MM.1S (cell line): ENCODE measurements at regions not wholly inside any gene's neighbourhood (a gene's known extent, or its start where the extent isn't known, plus 50 kb on each side); places are given as distances from the start of the nearest gene placed in this dataset.

Experiments
- DNase-seq: peaks from one replicate; pipeline ENCODE4 v3.0.0-alpha.2; 2015
- H2AFZ ChIP-seq: fragments of 300-600 bp; sonication (generic); 2 replicates; pipeline ENCODE4 v1.6.0; 2016; ENCODE audit warnings: antibody characterized with exemption, low read length
- H3F3A ChIP-seq: fragments of 300-600 bp; sonication (generic); 2 replicates; pipeline ENCODE4 v1.6.1; 2016; ENCODE audit warnings: mild to moderate bottlenecking, antibody characterized with exemption, low read length, moderate library complexity, mixed read lengths; ENCODE audit not compliant: insufficient read depth
- H3K27ac ChIP-seq: fragments of 300-600 bp; sonication (generic); 2 replicates; pipeline ENCODE4 v1.5.1; 2016; ENCODE audit warnings: mild to moderate bottlenecking, low read length
- H3K27me3 ChIP-seq: fragments of 300-600 bp; sonication (generic); replicated peaks from 2 replicates; pipeline ENCODE4 v1.6.0; 2016; ENCODE audit warnings: low read length; ENCODE audit not compliant: insufficient read depth
- H3K36me3 ChIP-seq: fragments of 300-600 bp; sonication (generic); replicated peaks from 2 replicates; pipeline ENCODE4 v1.6.1; 2016; ENCODE audit warnings: mild to moderate bottlenecking, low read length, mixed read lengths; ENCODE audit not compliant: insufficient read depth
- H3K4me1 ChIP-seq: fragments of 300-600 bp; sonication (generic); 2 replicates; pipeline ENCODE4 v1.6.1; 2016; ENCODE audit warnings: low read length, mixed read lengths
- H3K4me2 ChIP-seq: fragments of 300-600 bp; sonication (generic); 2 replicates; pipeline ENCODE4 v1.6.0; 2016; ENCODE audit warnings: low read depth, low read length
- H3K4me3 ChIP-seq: fragments of 300-600 bp; sonication (generic); 2 replicates; pipeline ENCODE4 v1.5.1; 2016; ENCODE audit warnings: low read length, mixed read lengths
- H3K79me2 ChIP-seq: fragments of 300-600 bp; sonication (generic); 2 replicates; pipeline ENCODE4 v1.6.1; 2016; ENCODE audit warnings: mixed run types, low read length, mixed read lengths
- H3K9ac ChIP-seq: fragments of 300-600 bp; sonication (generic); 2 replicates; pipeline ENCODE4 v1.6.1; 2016; ENCODE audit warnings: low read length, mixed read lengths
- H3K9me2 ChIP-seq: fragments of 300-600 bp; sonication (generic); replicated peaks from 2 replicates; pipeline ENCODE4 v1.6.1; 2016; ENCODE audit warnings: mild to moderate bottlenecking, low read length, mixed read lengths; ENCODE audit not compliant: insufficient read depth
- H3K9me3 ChIP-seq: fragments of 300-600 bp; sonication (generic); replicated peaks from 2 replicates; pipeline ENCODE4 v1.6.1; 2016; ENCODE audit warnings: mild to moderate bottlenecking, low read length, mixed read lengths; ENCODE audit not compliant: insufficient read depth
- H4K20me1 ChIP-seq: fragments of 300-600 bp; sonication (generic); 2 replicates; pipeline ENCODE4 v1.6.1; 2016; ENCODE audit warnings: mild to moderate bottlenecking, low read length, moderate library complexity, mixed read lengths; ENCODE audit not compliant: insufficient read depth
- CTCF ChIP-seq: fragments of 300-600 bp; sonication (generic); IDR thresholded peaks from 2 replicates; pipeline ENCODE4 v1.5.1; 2016; ENCODE audit warnings: antibody characterized with exemption, low read length, mixed read lengths
- EZH2 ChIP-seq: fragments of 300-600 bp; sonication (generic); optimal IDR thresholded peaks from 2 replicates; pipeline ENCODE3; 2017; ENCODE audit warnings: low read depth, mild to moderate bottlenecking, antibody characterized with exemption, low read length, mixed read lengths
- EZH2phosphoT487 ChIP-seq: fragments of 300-600 bp; sonication (generic); IDR thresholded peaks from 2 replicates; pipeline ENCODE4 v1.6.1; 2018; ENCODE audit warnings: antibody characterized with exemption, low read length

- no peaks in the 10 kb centered on the region for H3F3A ChIP-seq
- H3K9ac ChIP-seq = no peak overlapping the region
- no peak overlapping the region for H2AFZ ChIP-seq
- H4K20me1 ChIP-seq = no peaks in the 10 kb centered on the region
- H3K4me3 ChIP-seq = no peak overlapping the region
- no peaks in the 10 kb centered on the region for H3K4me1 ChIP-seq
- no peak for DNase-seq
- TF ChIP-seq EZH2 (no peak), EZH2phosphoT487 (no peak), CTCF (no peak)
- no peaks in the 10 kb centered on the region; the same call in 1 of the 2 replicates for H3K9me3 ChIP-seq
- H3K9me2 ChIP-seq = no peaks in the 10 kb centered on the region
- no peak overlapping the region for H3K27ac ChIP-seq
- no peaks in the 10 kb centered on the region for H3K27me3 ChIP-seq
- no peak overlapping the region for H3K4me2 ChIP-seq
- no peaks in the 10 kb centered on the region for H3K79me2 ChIP-seq
- no peaks in the 10 kb centered on the region for H3K36me3 ChIP-seq
These were observed 181.6 kb upstream of the ALKAL2 start for GRCh38 chr2:469514-469913.

GRCh38 chr2:468648-469336 is 180.9 kb upstream of the ALKAL2 start:
- Histone ChIP-seq H3F3A (no peaks in the 10 kb centered on the region), H4K20me1 (no peaks in the 10 kb centered on the region), H3K9me2 (no peaks in the 10 kb centered on the region), H3K36me3 (no peaks in the 10 kb centered on the region), H3K4me1 (no peaks in the 10 kb centered on the region), H3K9me3 (no peaks in the 10 kb centered on the region; the same call in 1 of the 2 replicates), H3K27me3 (no peaks in the 10 kb centered on the region), H3K4me2 (no peak overlapping the region), H2AFZ (no peak overlapping the region), H3K79me2 (no peaks in the 10 kb centered on the region), H3K9ac (no peak overlapping the region), H3K27ac (no peak overlapping the region), H3K4me3 (no peak overlapping the region)
- no peak for DNase-seq
- no peak for TF ChIP-seq EZH2phosphoT487
- TF ChIP-seq EZH2 = no peak
- no peak for TF ChIP-seq CTCF

- no peaks in the 10 kb centered on the region for H3K79me2 ChIP-seq
- H3F3A ChIP-seq = no peaks in the 10 kb centered on the region
- H3K4me1 ChIP-seq = no peaks in the 10 kb centered on the region
- H2AFZ ChIP-seq = no peak overlapping the region
- H3K27ac ChIP-seq = no peak overlapping the region
- DNase-seq = no peak
- no peaks in the 10 kb centered on the region; the same call in 1 of the 2 replicates for H3K9me3 ChIP-seq
- H3K4me2 ChIP-seq = no peak overlapping the region
- no peaks in the 10 kb centered on the region for H3K27me3 ChIP-seq
- no peaks in the 10 kb centered on the region for H3K36me3 ChIP-seq
- no peak overlapping the region for H3K4me3 ChIP-seq
- H4K20me1 ChIP-seq = no peaks in the 10 kb centered on the region
- TF ChIP-seq EZH2 (no peak), EZH2phosphoT487 (no peak), CTCF (no peak)
- H3K9ac ChIP-seq = no peak overlapping the region
- no peaks in the 10 kb centered on the region for H3K9me2 ChIP-seq
These were observed 180.2 kb upstream of the ALKAL2 start for GRCh38 chr2:467892-468647.
